Right hindlimb (tissue), 1 donor: ENCODE measurements at regions not wholly inside any gene's neighbourhood (a gene's known extent, or its start where the extent isn't known, plus 50 kb on each side); places are given as distances from the start of the nearest gene placed in this dataset.

Source experiments
- DNase-seq: peaks from one replicate; pipeline ENCODE4 v3.0.0-alpha.2; 2018

DNA sequence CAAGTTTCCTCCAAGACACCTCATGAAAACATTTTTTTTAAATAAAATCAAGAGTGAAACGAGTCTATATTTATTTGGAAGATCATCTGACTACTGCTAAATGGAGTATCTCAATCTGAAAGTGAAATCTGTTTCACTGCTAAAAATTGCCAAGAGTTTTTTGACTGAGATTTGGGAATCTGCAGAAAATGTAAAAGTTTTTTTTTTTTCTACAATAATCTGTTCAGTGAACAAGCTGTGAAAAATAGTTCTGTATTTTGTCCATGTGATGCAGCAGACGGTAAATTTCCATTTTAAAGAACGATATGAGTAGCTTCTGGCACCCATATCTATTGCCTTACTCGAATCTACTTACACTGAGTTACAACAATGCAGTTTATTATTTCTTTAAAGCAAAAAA lies 519.7 kb downstream of the PLCL1 start:
- DNase-seq = no peak

DNA sequence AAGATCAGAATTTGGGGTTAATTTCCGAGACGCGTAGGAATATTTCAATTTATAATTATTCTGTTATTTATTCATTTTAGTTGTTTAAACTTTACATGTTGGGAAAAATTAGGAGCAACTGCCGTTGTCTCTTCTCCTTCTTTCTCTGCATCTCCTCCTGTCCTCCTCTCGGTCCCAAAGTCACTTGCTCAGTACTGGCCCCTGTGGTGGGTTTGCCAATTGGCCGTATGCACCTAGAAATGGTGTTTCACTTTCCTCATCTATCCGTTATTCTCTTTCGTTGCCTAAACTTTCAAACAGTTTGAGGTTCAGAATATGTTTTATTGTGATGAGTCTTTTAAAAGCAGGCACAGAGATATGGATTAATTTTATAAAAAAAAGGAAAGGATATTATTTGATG lies 517.9 kb downstream of the PLCL1 start:
- no peak for DNase-seq

DNA sequence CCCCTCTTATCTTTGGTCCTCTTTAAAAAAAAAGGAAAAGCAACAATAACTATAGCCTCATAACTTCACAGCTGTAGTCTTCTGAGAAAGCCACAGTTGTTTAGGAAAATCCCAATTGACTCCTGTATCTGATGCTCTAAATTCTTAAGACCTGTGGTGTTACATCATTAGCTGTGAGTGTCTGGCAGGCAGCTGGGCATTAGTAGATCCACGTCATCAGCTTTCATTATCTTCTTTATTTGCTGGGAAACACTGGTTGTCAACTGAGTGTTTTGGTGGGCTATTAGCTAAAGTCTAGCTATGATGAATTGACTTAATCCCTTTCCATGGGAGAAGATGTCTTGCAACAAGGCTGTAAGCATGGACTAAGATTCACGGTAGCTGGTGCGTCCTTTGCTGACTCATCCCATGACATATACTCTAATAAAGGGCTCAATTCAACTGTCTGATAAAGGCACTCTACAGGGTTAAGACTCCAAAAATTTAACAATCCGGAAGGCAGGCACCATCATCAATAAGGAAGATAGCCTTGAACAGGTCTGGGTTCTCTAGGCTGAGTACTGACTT lies 517.2 kb downstream of the PLCL1 start:
- no peak for DNase-seq

DNA sequence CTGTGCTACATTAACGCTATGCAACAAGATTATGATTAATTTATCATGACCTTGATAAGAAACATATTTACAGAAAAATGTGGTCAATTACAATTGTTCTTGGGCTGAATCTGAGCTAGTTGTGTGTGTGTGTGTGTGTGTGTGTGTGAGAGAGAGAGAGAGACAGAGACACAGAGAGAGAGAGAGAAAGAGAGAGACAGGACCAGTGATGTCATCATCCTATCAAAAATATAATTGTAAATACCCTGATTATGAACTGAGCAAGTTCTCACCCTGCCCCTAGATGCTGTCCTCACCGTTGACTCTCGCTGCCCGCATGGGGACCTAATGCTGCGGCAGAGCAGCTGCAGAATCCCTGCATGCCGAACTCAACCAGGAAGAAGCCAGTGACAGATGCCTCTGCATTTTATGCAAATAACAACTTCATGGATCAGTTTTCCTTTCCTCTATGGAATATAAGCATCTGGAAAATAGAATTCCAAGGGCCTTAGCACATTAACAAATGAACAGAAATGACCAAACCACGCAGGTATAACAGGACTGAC lies 512.5 kb downstream of the PLCL1 start:
- no peak for DNase-seq

DNA sequence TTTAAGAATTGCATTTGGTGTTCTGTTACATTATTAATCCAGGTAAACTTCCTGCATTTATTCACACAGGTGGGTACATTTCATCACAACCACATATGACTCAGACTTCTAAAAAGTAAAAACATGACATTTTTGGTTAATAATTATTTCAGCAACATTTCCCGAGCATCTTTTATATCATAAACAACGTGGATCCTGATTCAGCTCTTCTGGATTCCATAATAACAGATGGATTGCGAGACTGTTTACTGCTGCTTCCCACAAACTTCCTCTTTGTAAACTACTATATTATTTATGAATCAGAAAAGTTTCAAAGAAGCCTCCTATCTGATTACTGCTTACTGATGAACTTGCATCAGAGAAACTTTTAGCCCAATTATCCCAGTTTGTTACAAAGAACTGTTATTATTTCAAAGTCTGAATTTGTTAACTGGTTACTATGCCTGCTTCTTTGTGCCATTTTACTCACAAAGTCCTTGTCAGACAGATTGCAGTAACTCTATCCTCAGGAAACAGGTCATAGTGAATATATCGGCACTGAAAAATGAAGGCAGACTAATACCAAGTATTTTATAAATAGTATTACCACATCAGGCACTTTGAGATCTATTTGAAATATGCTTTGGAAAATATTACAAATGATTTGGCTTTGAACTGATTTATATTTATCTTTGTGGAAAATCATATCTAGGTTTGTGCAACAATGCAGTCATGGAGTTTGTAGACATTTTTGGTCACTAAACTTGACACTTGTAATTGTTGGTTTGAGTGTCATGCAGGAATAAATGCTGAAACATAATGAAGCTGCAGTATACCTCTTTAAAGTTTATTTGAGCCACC lies 511.6 kb downstream of the PLCL1 start:
- no peak for DNase-seq

DNA sequence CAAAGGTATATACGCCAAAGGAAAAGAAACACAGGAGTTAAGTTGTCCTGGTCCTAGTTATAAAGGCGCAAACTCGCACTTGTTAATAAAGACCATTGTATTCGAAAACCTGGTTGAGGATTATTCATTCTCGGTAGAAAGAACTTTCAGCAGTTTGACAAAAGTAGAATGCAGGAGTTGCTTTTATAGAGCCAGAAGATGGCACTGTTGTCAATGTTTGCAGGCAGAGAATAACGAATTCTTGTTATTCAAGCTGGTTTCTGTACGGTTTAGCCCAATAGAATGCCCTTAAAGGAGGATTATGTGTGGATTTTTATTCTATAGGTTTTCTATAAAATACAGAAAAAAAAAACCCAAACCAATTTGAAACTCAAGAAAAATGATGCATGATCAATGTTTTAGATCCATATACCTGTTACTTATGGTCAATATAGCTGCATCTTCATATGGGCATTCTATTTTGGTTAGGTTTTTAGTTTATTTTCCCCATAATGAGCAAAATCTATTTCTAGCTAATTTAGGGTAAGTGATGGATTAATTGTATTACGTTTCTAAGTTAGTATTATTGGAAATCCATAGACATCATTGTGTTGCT lies 510.3 kb downstream of the PLCL1 start:
- DNase-seq = no peak

DNA sequence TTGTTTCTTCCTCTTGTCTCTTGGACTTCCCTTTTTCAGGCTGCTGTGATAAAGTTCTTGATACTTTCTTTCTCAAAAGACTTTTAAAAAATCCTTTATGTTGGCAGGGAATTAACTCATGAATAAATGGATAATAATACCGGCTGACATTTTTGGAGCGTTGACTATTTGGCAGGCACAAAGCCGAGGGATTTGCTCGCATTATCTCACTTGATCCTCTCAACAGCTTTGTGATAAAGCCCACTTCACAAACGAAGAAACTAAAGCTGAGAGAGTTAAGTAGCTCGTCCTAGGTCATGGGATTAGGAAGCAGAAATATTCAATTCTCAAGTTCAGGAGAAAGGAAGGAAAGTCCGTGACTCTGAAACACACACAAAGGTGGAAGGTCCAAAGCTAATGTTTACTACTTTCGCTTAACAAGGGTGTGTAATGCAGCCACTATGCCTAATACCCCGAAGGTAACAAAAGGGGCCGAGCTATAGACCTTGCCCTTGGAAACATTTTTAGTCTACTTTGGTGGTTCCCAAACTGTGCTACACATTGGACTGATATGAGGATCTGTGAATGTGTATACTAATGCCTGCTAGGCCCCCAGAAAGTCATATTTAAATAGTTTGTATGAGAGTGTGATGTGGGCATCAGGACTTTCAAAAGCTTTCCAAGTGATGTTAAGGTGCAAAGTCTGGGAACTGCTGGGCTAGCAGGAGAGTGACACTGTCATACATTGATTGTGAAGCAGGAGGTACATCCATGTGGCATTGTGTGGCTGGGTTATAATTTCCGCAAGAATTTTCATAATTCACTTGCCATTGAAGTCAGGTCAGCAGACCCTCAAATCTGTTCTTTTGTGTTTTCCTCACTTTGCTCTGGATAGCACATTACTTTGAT lies 508.4 kb downstream of the PLCL1 start:
- no peak for DNase-seq

DNA sequence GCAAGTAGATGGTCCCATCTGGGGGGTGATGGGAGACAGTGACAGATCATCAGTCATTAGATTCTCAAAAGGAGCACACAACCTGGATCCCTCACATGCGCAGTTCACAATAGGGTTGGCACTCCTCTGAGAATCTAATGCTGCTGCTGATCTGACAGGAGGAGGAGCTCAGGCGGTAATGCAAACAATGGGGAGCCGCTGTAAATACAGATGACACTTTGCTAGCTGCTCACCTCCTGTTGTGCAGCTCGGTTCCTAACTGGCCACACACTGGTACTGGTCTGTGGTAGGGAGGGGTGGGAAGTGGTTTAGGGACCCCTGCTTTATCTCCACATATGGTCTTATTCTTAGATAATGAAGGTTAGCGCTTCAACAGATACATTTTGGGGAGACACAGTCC lies 506.6 kb downstream of the PLCL1 start:
- DNase-seq = no peak

DNA sequence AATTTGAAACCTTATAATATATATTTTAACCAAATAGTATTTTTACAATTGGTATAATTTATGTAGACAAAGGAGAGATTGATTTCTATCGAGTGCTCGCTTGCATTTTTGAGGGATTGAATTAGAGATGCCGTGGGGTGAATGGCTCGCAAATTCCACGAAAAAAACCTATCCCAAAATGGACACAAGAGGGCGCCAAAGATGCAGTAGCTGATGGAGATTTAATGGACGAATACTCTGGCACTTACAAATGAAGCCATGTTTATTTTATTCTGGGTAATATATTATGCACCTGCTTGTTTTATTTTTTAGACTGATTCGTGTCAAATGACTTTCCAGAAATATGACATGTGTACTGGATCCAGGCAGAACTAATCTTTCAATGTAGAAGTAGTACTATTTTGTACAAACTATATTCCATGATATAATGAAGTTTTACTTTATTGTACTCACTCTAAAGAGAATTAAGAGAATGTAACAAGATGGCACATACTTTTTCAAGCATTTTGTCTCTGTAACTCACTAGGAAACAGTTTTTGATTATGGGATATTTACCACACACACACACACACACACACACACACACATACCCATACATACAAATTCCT lies 505.4 kb downstream of the PLCL1 start:
- DNase-seq = peak; percentile 44

DNA sequence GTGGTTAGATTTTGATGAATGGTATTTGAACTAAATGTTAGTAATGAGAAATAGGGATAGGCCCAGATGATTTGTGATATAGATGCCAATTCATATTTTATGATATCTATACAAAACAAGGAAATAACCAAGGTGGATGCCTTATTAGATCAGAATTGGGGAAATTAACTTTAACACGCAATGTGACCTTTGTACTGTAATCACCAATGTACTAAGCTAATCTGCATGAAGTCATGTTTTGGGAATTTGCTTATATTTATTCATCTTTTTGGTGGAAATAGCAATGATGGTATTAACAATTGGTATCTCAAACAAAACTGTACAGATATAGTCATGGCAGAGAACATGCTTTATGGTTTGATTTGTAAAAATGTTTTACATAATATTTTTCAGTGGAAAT lies 504.7 kb downstream of the PLCL1 start:
- no peak for DNase-seq

DNA sequence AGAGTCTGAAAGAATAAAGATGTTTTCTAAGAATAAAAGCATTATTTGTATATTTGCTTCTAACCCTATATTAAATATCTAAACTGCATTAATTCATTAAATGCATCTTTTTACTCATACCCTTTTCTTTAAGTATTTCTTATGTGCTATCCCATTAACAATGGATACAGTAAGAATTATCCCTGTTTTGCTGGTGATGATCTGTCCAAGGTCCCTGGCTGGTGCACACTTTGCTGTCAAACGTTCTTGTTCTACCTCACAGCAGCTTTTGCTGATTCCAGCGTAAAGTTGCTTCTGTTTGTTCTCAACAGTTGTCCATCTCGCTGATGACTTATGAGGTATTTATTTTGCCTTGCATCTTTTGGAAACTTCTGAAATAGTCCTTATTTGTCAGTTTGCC lies 504.0 kb downstream of the PLCL1 start:
- DNase-seq = no peak

DNA sequence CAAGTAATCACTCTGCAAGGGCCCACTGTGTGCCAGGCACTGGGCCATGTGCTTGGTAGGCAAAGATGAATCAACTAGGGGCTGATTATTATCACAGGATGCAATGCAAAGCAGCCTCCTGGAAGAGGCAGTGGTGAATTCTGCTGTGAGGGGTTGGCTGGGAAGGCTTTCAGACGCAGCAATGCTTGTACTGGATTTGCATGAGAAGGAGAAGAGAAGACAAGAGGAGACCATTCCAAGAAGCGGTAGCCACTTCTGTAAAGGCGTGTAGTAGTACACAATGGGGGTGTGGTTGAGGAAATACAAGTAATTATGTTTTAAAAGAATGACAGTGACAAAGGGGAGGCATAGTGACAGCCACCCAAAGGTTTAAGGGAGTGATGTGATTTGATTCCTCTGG lies 502.7 kb downstream of the PLCL1 start:
- no peak for DNase-seq

DNA sequence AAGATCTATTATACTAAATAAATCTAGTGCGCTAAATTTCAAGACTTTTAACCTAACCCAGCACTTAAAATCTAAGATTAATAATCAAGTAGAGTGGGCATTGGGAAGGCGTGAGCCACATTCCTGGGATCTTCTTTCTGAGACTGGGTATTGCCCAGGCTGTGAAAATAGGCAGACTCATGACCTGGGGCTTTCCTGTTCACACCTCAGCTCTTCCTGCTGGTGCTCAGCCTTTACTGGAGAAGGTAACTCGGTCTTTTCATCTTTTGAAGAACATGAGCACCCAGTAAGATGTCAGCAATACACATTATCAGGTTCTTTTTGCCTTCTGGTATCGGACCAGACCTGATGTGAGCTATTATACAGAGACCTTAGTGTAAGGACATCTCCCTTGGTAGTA lies 500.5 kb downstream of the PLCL1 start:
- DNase-seq = no peak

DNA sequence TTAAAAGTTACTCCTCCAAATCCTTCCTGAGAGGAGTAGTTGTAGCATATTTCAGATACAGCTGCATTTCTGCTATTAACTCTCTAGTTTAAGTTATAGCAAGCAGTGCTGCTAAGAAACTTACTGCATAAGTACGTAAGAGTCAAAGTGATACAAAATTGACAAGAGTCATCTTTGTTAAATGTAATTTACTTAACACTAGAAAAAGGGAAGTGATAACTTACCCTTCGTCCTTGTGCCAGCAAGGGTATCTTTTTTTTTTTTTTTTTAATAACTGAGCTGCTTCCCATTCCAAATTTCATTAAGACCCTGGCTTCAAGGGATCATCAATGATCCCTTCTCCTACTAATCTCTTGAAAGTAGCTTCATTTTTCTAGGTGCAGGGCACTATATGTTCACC lies 493.0 kb downstream of the PLCL1 start:
- DNase-seq = no peak

DNA sequence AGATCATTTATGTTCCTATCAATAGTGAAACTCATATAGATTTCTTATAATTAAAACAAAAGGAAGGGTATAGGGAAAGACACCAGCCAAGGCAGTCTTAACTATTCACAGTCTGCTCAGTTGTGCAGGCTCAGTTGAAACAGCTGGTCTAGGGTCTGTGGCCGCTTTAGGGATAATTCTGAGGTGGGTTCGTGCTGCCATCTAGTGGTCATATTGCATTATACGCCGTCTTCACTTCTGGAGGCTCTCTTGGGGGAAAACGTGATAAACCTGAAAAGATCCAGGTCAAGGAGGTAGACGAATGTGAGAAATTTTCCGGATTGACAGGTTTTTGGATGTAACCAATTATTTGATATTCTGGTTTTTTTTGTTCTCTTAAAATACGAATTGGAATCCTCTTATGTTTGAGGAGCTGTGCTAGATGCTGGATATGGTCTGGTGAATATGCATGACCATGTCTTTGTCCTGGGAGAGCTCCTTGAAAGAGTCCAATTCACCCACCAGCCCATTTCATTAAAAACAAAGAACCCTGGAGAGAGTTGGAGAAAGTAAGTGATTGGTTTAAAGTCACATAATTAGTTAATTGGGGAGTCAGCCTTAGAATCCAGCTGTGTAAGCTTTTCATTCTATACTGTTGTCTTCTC lies 492.4 kb downstream of the PLCL1 start:
- peak; percentile 75 for DNase-seq

DNA sequence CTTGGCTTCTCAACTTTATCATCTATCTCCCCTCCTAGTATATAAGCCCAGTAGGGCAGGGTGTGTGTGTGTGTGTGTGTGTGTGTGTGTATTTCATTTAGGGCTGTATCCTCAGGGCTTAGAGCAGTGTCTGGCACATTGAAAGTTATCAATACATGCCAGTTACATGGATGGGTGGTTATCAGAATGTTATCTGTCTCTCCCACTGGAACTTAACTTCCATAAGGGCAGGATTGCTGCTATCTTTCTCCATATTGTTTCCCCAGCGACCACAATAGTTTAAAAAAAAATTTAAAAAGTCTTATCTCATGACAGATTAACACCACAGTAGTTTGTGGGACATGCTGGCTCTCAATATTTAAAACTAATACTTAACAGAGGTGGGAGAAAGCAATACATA lies 488.9 kb downstream of the PLCL1 start:
- no peak for DNase-seq

DNA sequence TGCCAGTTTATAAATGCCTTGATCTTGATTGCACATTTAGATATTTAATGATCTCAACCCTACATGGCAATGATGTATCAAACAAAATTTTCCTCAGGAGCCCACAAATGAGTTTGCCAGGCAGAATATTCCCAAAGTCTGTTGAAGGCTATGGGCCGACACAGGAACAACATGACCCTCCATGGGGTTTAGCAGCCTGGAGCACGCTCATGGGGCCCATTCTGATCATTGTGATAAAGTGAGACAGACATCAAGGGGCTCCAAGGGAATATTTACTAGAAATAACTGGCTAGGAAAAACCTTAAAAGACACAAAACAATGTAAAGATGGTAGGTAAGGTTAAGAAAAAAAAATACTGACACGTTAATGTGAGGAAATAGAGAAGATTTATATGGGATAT lies 485.4 kb downstream of the PLCL1 start:
- no peak for DNase-seq

DNA sequence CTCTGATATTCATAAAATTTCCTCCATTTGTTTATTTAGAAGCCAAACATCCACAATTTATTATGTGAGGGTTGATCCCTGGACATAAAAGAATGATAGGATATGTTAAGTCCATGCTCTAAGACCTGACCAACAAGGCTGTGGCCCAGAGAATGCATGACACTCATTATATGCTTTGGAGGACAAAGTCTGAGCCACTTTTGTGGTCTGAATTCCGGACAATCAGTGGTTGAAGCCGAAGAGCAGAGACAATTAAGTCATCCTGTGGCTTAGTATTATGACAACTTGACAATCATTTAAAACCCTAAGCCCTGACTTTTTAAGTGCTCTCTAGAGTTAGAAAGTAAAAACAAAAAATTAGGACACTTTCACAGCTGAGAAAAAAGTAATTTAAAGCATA lies 483.3 kb downstream of the PLCL1 start:
- no peak for DNase-seq

DNA sequence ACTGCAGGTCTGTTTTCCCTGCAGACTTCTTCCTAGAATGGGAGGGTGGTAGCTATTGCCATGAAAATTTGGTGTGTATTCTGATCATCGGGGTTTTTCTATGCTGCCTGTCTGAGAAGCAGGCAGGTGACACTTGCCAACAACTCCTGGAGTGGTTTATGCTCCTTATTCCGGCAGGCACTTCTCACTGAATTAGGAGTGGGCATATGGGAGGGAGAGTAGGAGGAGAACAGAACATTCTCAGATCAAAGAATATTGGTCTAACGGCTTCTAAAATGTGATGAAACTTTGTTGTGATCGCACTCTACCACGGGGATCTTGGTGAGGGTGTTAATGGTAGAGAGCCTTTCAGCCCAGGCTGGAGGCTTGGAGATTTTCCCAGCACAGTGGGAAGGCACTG lies 480.8 kb downstream of the PLCL1 start:
- DNase-seq = no peak

DNA sequence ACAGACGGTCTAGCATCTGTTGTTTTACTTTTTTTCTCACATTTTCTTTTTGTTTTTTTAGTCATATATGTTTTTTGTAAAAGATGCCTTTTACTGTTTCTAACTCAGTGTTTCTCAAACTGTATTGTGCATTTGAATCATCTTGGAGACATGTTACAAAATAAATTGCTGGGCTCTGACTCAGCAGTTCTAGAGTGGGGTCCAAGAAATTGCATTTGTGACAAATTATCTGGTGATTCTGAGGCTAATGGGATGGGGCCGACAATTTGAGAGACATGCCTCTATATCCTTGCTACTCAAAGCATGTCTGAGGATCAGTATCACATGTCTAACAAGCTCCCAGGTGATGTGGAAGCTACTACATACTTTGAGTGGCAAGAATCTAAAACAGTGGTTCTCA lies 478.8 kb downstream of the PLCL1 start:
- no peak for DNase-seq

DNA sequence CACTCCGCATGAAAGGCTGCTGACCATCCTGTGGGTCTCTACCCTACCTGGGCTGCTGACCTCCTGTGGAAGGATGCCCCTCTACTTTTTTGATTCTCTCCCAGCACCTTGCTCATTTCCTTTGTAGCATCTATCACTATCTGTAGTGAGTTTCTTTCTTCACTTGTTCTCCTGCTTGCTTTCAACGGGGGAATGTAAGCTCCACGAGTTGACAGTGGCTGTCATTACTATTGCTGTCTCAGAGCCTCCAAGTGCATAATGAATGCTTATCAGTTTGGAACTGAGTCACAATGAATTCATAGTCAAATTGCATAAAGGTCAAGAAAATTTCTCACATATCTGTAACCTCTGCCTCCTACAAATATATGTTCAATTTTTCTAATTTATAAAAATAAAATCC lies 477.7 kb downstream of the PLCL1 start:
- no peak for DNase-seq

DNA sequence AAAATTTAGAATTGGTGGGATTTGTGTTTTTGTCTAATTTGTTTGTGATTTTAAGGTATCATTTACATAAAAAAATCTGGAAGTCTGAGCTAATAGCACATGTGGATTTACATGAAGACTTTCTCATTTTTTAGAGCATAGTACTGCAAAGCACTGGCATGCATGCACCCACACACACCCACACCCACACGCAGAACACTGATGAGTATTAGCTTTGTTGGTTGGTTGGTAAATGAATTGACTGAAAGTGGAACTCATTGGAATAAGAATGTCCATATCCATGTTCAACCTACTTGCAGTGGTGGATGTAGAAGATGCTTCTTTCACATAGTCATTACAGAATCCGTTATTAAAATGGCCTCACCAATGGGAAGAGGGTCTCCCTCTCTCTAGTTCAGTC lies 475.8 kb downstream of the PLCL1 start:
- no peak for DNase-seq
